ENCODE measurements at regions not wholly inside any gene's neighbourhood (a gene's known extent, or its start where the extent isn't known, plus 50 kb on each side); places are given as distances from the start of the nearest gene placed in this dataset.

GRCh38 chr6:74058606-74059005, 362.6 kb downstream of the CD109 start:
- H3K9me2 ChIP-seq (replicated peaks; ENCODE audit: control insufficient read depth, low read length): no peaks in the 10 kb centered on the region; the same call in 1 of the 2 replicates
- H3K9me3 ChIP-seq (ENCODE audit: control insufficient read depth, insufficient read depth, low read length): no peaks in the 10 kb centered on the region
- H3K27ac ChIP-seq (ENCODE audit: low read depth, low read length): no peak overlapping the region
- no peaks in the 10 kb centered on the region for H3K4me1 ChIP-seq (ENCODE audit: control insufficient read depth, low read length)
- H3K36me3 ChIP-seq (ENCODE audit: control insufficient read depth, low read length): no peaks in the 10 kb centered on the region
- H3K4me2 ChIP-seq (ENCODE audit: low read length): no peak overlapping the region
- H3K27me3 ChIP-seq (ENCODE audit: control insufficient read depth, low read length): no peaks in the 10 kb centered on the region
- H3F3A ChIP-seq (ENCODE audit: control insufficient read depth, insufficient read depth): no peaks in the 10 kb centered on the region
- TF ChIP-seq EZH2phosphoT487 (IDR thresholded peaks at IDR 0.05; ENCODE audit: borderline replicate concordance, low read length) (no peak), CTCF (IDR thresholded peaks at IDR 0.05; ENCODE audit: low read depth, low read length, poor library complexity, severe bottlenecking) (no peak)
- no peaks in the 10 kb centered on the region for H4K20me1 ChIP-seq (ENCODE audit: control insufficient read depth, insufficient read depth, low read depth, low read length)
- no peak overlapping the region for H3K4me3 ChIP-seq (ENCODE audit: low read length)
- no peaks in the 10 kb centered on the region for H3K79me2 ChIP-seq (ENCODE audit: control insufficient read depth, low read length)

- H3K27me3 ChIP-seq (ENCODE audit: control insufficient read depth, low read length): no peaks in the 10 kb centered on the region
- H3K4me1 ChIP-seq (ENCODE audit: control insufficient read depth, low read length): no peaks in the 10 kb centered on the region
- no peak overlapping the region for H3K4me2 ChIP-seq (ENCODE audit: low read length)
- no peak overlapping the region for H3K4me3 ChIP-seq (ENCODE audit: low read length)
- no peaks in the 10 kb centered on the region for H3F3A ChIP-seq (ENCODE audit: control insufficient read depth, insufficient read depth)
- no peaks in the 10 kb centered on the region for H4K20me1 ChIP-seq (ENCODE audit: control insufficient read depth, insufficient read depth, low read depth, low read length)
- H3K27ac ChIP-seq (ENCODE audit: low read depth, low read length): no peak overlapping the region
- TF ChIP-seq EZH2phosphoT487 (IDR thresholded peaks at IDR 0.05; ENCODE audit: borderline replicate concordance, low read length): no peak
- no peak for TF ChIP-seq CTCF (IDR thresholded peaks at IDR 0.05; ENCODE audit: low read depth, low read length, poor library complexity, severe bottlenecking)
- no peaks in the 10 kb centered on the region for H3K9me3 ChIP-seq (ENCODE audit: control insufficient read depth, insufficient read depth, low read length)
- no peaks in the 10 kb centered on the region; the same call in 1 of the 2 replicates for H3K9me2 ChIP-seq (replicated peaks; ENCODE audit: control insufficient read depth, low read length)
- H3K79me2 ChIP-seq (ENCODE audit: control insufficient read depth, low read length): no peaks in the 10 kb centered on the region
- H3K36me3 ChIP-seq (ENCODE audit: control insufficient read depth, low read length): no peaks in the 10 kb centered on the region
These were observed 361.3 kb downstream of the CD109 start for GRCh38 chr6:74057326-74057725.

- Histone ChIP-seq H3K4me1 (ENCODE audit: control insufficient read depth, low read length) (no peaks in the 10 kb centered on the region), H3K4me2 (ENCODE audit: low read length) (no peak overlapping the region), H3K9me3 (ENCODE audit: control insufficient read depth, insufficient read depth, low read length) (no peaks in the 10 kb centered on the region), H3K9me2 (replicated peaks; ENCODE audit: control insufficient read depth, low read length) (no peaks in the 10 kb centered on the region), H3K27me3 (ENCODE audit: control insufficient read depth, low read length) (no peaks in the 10 kb centered on the region), H3K79me2 (ENCODE audit: control insufficient read depth, low read length) (no peaks in the 10 kb centered on the region), H3K4me3 (ENCODE audit: low read length) (no peak overlapping the region), H3K27ac (ENCODE audit: low read depth, low read length) (no peak overlapping the region), H4K20me1 (ENCODE audit: control insufficient read depth, insufficient read depth, low read depth, low read length) (no peaks in the 10 kb centered on the region), H3K36me3 (ENCODE audit: control insufficient read depth, low read length) (no peaks in the 10 kb centered on the region), H3F3A (ENCODE audit: control insufficient read depth, insufficient read depth) (no peaks in the 10 kb centered on the region)
- TF ChIP-seq EZH2phosphoT487 (IDR thresholded peaks at IDR 0.05; ENCODE audit: borderline replicate concordance, low read length) (no peak), CTCF (IDR thresholded peaks at IDR 0.05; ENCODE audit: low read depth, low read length, poor library complexity, severe bottlenecking) (no peak)
These were observed 358.2 kb downstream of the CD109 start for GRCh38 chr6:74054190-74054589.

GRCh38 chr6:74050921-74051320, 354.9 kb downstream of the CD109 start:
- Histone ChIP-seq H4K20me1 (ENCODE audit: control insufficient read depth, insufficient read depth, low read depth, low read length) (no peaks in the 10 kb centered on the region), H3F3A (ENCODE audit: control insufficient read depth, insufficient read depth) (no peaks in the 10 kb centered on the region), H3K79me2 (ENCODE audit: control insufficient read depth, low read length) (no peaks in the 10 kb centered on the region), H3K27me3 (ENCODE audit: control insufficient read depth, low read length) (no peaks in the 10 kb centered on the region), H3K4me1 (ENCODE audit: control insufficient read depth, low read length) (no peaks in the 10 kb centered on the region), H3K4me2 (ENCODE audit: low read length) (no peak overlapping the region), H3K36me3 (ENCODE audit: control insufficient read depth, low read length) (no peaks in the 10 kb centered on the region), H3K4me3 (ENCODE audit: low read length) (no peak overlapping the region), H3K27ac (ENCODE audit: low read depth, low read length) (no peak overlapping the region), H3K9me2 (replicated peaks; ENCODE audit: control insufficient read depth, low read length) (no peaks in the 10 kb centered on the region), H3K9me3 (ENCODE audit: control insufficient read depth, insufficient read depth, low read length) (no peaks in the 10 kb centered on the region)
- TF ChIP-seq CTCF (IDR thresholded peaks at IDR 0.05; ENCODE audit: low read depth, low read length, poor library complexity, severe bottlenecking) (no peak), EZH2phosphoT487 (IDR thresholded peaks at IDR 0.05; ENCODE audit: borderline replicate concordance, low read length) (no peak)
